HL-60 (cell line): ENCODE measurements at regions not wholly inside any gene's neighbourhood (a gene's known extent, or its start where the extent isn't known, plus 50 kb on each side); places are given as distances from the start of the nearest gene placed in this dataset.

ENCODE experiments used
- DNase-seq, 2 experiments: peaks; one replicate each; pipeline ENCODE4 v3.0.0-alpha.2; 2010 to 2020; ENCODE audit warnings: low read depth in 1 of 2, low spot score in 1 of 2
- H3K27ac ChIP-seq: fragments of 250-450 bp; sonication (Bioruptor Pico); replicated peaks from 2 replicates; pipeline ENCODE4 v1.5.1; 2020; ENCODE audit warnings: mild to moderate bottlenecking, moderate library complexity
- H3K27me3 ChIP-seq: fragments of 250-450 bp; sonication (Bioruptor Pico); 2 replicates; pipeline ENCODE4 v1.5.1; 2021; ENCODE audit warnings: mild to moderate bottlenecking, moderate library complexity; ENCODE audit not compliant: insufficient read depth, poor library complexity, severe bottlenecking
- H3K4me3 ChIP-seq: replicated peaks from 2 replicates; pipeline ENCODE4 v1.5.1; 2011; ENCODE audit warnings: mild to moderate bottlenecking, control low read depth, low read length; ENCODE audit not compliant: insufficient read depth
- GABPA ChIP-seq: IDR thresholded peaks from 2 replicates; pipeline ENCODE4 v1.6.1; 2012; ENCODE audit warnings: low read depth
- POLR2AphosphoS5 ChIP-seq: IDR thresholded peaks from 2 replicates; pipeline ENCODE4 v1.6.1; 2012; ENCODE audit warnings: low read depth
- REST ChIP-seq: IDR thresholded peaks from 2 replicates; pipeline ENCODE4 v1.6.1; 2012; ENCODE audit warnings: low read depth; ENCODE audit not compliant: insufficient replicate concordance
- SPI1 ChIP-seq: IDR thresholded peaks from 2 replicates; pipeline ENCODE4 v1.6.1; 2012; ENCODE audit warnings: low read depth, mild to moderate bottlenecking, borderline replicate concordance
- TF ChIP-seq, protein P1 (sequence below): IDR thresholded peaks from one replicate; pipeline ENCODE4 v1.5.1; 2011; ENCODE audit warnings: low read length, control low read depth, inconsistent platforms; ENCODE audit not compliant: insufficient read depth

GRCh38 chr2:67772216-67773170 is 290.3 kb downstream of the C1D start:
- no peak for DNase-seq
- no peak for TF ChIP-seq POLR2AphosphoS5
- no peak for TF ChIP-seq REST
- no peak for TF ChIP-seq SPI1
- TF ChIP-seq, protein P1, sequence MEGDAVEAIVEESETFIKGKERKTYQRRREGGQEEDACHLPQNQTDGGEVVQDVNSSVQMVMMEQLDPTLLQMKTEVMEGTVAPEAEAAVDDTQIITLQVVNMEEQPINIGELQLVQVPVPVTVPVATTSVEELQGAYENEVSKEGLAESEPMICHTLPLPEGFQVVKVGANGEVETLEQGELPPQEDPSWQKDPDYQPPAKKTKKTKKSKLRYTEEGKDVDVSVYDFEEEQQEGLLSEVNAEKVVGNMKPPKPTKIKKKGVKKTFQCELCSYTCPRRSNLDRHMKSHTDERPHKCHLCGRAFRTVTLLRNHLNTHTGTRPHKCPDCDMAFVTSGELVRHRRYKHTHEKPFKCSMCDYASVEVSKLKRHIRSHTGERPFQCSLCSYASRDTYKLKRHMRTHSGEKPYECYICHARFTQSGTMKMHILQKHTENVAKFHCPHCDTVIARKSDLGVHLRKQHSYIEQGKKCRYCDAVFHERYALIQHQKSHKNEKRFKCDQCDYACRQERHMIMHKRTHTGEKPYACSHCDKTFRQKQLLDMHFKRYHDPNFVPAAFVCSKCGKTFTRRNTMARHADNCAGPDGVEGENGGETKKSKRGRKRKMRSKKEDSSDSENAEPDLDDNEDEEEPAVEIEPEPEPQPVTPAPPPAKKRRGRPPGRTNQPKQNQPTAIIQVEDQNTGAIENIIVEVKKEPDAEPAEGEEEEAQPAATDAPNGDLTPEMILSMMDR: no peak
- no peak for TF ChIP-seq GABPA
- H3K4me3 ChIP-seq: no peak overlapping the region
- no peak overlapping the region for H3K27ac ChIP-seq
- no peaks in the 10 kb centered on the region for H3K27me3 ChIP-seq

DNA sequence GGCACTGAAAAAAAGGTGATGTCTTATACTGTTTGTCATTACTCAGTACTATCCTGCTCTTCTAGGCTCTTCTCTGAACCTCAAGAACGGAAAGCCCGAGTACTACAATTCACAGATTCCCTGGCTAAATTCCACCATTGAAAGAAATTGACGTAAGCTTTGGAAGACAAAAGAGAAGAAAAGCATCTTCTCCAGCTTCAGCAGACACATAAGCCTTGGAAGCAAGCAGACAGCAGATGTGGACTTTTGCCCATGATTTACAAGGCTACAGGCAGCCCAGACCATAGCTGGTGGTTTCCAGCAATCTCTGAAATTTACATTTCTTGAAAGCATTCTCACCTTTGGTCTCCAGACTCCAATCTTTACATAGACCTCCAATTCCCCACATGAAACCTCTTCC is 289.0 kb downstream of the C1D start:
- H3K27me3 ChIP-seq: no peaks in the 10 kb centered on the region
- TF ChIP-seq REST (no peak), GABPA (no peak), SPI1 (no peak), POLR2AphosphoS5 (no peak)
- TF ChIP-seq, protein P1: no peak
- no peak for DNase-seq

GRCh38 chr2:67776276-67776675 is 286.5 kb downstream of the C1D start:
- H3K27ac ChIP-seq: no peak overlapping the region
- DNase-seq: no peak
- no peak overlapping the region for H3K4me3 ChIP-seq
- TF ChIP-seq GABPA: no peak
- TF ChIP-seq REST: no peak
- no peak for TF ChIP-seq POLR2AphosphoS5
- no peak for TF ChIP-seq SPI1
- TF ChIP-seq, protein P1: no peak
- H3K27me3 ChIP-seq: peaks cover 4% of the 10 kb centered on the region

More for the DNA sequence above, 289.0 kb downstream of the C1D start:
- H3K4me3 ChIP-seq: no peak overlapping the region
- H3K27ac ChIP-seq: no peak overlapping the region
